ENCODE measurements at regions not wholly inside any gene's neighbourhood (a gene's known extent, or its start where the extent isn't known, plus 50 kb on each side); places are given as distances from the start of the nearest gene placed in this dataset.
A peak's percentile ranks its signal among the peaks of the same experiment; 100 is the strongest.

DNA sequence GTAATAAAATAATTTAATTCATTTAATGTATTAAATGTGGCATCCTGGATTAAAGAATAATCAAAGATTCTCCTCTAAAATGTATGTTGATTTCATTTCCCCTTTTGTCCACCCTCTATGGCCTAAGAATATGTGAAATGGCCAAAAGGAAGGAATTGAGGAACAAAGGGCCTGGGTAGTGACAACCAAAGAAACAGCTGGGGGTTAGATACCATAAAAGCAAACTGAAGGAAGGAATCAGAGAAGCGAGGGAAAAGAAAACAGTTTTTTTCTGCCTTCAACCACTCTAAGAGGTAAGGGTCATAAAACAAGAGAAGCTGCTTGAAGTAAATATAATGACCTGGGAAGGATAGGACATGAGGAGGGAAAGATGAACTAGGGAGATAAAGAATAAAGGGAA is 139.3 kb downstream of the FAM76B start:
- no peak overlapping the region for H3K4me3 Mint-ChIP-seq
- H3K23ac ChIP-seq (ENCODE audit: insufficient read length, low read depth, low read length), result no peak overlapping the region
- H3K27ac ChIP-seq (ENCODE audit: insufficient read length, low read depth, low read length), result no peak overlapping the region
- no peak overlapping the region for H2BK20ac ChIP-seq (ENCODE audit: low read depth, low read length, poor library complexity, severe bottlenecking)
- no peaks in the 10 kb centered on the region for H4K20me1 ChIP-seq (ENCODE audit: control insufficient read depth, insufficient read depth, insufficient read length)
- no peak overlapping the region for H3T11ph ChIP-seq (ENCODE audit: low read length)
- H3K79me2 ChIP-seq (ENCODE audit: insufficient read depth, low read length), result no peaks in the 10 kb centered on the region
- peaks cover 8 to 9% of the 10 kb centered on the region in 2 experiments for H3K4me1 Mint-ChIP-seq
- H3K56ac ChIP-seq (ENCODE audit: insufficient read length, low read depth, low read length), result no peak overlapping the region
- H3K9ac ChIP-seq (ENCODE audit: extremely low read depth, insufficient read length, low read length), result no peak overlapping the region
- no peak overlapping the region for H2BK120ac ChIP-seq (ENCODE audit: low read depth, low read length, poor library complexity, severe bottlenecking)
- no peak overlapping the region for H2AFZ ChIP-seq (ENCODE audit: low read length)
- WGBS (ENCODE audit: extremely low coverage, insufficient read length, low lambda C conversion rate), result no CpG with 5 or more reads among the region's 1 CpG
- no peak overlapping the region for H2AK5ac ChIP-seq (ENCODE audit: insufficient read length, low read length)
- no peaks in the 10 kb centered on the region for H3K4me1 ChIP-seq (ENCODE audit: insufficient read depth, low read length)
- no peaks in the 10 kb centered on the region for H3K79me1 ChIP-seq (ENCODE audit: insufficient read depth, low read depth, low read length, poor library complexity, severe bottlenecking)
- no peak overlapping the region for H2BK15ac ChIP-seq (ENCODE audit: low read depth, low read length)
- H4K91ac ChIP-seq (ENCODE audit: insufficient read length, low read depth, low read length), result no peak overlapping the region
- no peak overlapping the region for H3K4ac ChIP-seq (ENCODE audit: low read depth, low read length)
- no peak overlapping the region for H2BK5ac ChIP-seq (ENCODE audit: insufficient read length, low read length)
- H4K5ac ChIP-seq (ENCODE audit: insufficient read length, low read depth, low read length), result no peak overlapping the region
- H3K4me2 ChIP-seq (ENCODE audit: insufficient read depth, insufficient read length, low read length), result no peak overlapping the region
- no peak overlapping the region for H3K14ac ChIP-seq (ENCODE audit: insufficient read depth, low read length)
- no peak overlapping the region for H2BK12ac ChIP-seq (ENCODE audit: insufficient read length, low read depth, low read length)
- TF ChIP-seq, protein P1, sequence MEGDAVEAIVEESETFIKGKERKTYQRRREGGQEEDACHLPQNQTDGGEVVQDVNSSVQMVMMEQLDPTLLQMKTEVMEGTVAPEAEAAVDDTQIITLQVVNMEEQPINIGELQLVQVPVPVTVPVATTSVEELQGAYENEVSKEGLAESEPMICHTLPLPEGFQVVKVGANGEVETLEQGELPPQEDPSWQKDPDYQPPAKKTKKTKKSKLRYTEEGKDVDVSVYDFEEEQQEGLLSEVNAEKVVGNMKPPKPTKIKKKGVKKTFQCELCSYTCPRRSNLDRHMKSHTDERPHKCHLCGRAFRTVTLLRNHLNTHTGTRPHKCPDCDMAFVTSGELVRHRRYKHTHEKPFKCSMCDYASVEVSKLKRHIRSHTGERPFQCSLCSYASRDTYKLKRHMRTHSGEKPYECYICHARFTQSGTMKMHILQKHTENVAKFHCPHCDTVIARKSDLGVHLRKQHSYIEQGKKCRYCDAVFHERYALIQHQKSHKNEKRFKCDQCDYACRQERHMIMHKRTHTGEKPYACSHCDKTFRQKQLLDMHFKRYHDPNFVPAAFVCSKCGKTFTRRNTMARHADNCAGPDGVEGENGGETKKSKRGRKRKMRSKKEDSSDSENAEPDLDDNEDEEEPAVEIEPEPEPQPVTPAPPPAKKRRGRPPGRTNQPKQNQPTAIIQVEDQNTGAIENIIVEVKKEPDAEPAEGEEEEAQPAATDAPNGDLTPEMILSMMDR (conservative IDR thresholded peaks at IDR 0.05), result no peak
- H3K27me3 ChIP-seq (ENCODE audit: insufficient read depth, low read length), result no peaks in the 10 kb centered on the region
- no peak for DNase-seq
- H3K27me3 Mint-ChIP-seq (ENCODE audit: low read depth), result no peaks in the 10 kb centered on the region
- H3K9me3 Mint-ChIP-seq, result peaks cover 0 to 6% of the 10 kb centered on the region in 2 experiments; a peak in 2 of 5 replicates
- no peaks in the 10 kb centered on the region for H3K9me3 ChIP-seq (ENCODE audit: control insufficient read depth, low read depth, low read length)
- peaks cover 0 to 6% (median 0%) of the 10 kb centered on the region in 3 experiments; a peak in 2 of 7 replicates for H3K36me3 Mint-ChIP-seq (ENCODE audit: insufficient read depth in 1 of 3, low read depth in 3 of 3)
- H3K23me2 ChIP-seq (ENCODE audit: insufficient read length, low read depth, low read length, poor library complexity, severe bottlenecking), result no peaks in the 10 kb centered on the region
- no peak overlapping the region for H4K8ac ChIP-seq (replicated peaks; ENCODE audit: insufficient read length, low read depth, low read length)
- H3K27ac Mint-ChIP-seq, result peak overlapping the region in 1 of 3 experiments; percentile 2; a peak in 2 of 7 replicates
- no peak overlapping the region for H3K18ac ChIP-seq (ENCODE audit: insufficient read length, low read depth, low read length)
